ENCODE measurements at regions not wholly inside any gene's neighbourhood (a gene's known extent, or its start where the extent isn't known, plus 50 kb on each side); places are given as distances from the start of the nearest gene placed in this dataset.

GRCh38 chr7:73966062-73966940 lies 61.7 kb upstream of the ELN start:
- no peak for DNase-seq

DNA sequence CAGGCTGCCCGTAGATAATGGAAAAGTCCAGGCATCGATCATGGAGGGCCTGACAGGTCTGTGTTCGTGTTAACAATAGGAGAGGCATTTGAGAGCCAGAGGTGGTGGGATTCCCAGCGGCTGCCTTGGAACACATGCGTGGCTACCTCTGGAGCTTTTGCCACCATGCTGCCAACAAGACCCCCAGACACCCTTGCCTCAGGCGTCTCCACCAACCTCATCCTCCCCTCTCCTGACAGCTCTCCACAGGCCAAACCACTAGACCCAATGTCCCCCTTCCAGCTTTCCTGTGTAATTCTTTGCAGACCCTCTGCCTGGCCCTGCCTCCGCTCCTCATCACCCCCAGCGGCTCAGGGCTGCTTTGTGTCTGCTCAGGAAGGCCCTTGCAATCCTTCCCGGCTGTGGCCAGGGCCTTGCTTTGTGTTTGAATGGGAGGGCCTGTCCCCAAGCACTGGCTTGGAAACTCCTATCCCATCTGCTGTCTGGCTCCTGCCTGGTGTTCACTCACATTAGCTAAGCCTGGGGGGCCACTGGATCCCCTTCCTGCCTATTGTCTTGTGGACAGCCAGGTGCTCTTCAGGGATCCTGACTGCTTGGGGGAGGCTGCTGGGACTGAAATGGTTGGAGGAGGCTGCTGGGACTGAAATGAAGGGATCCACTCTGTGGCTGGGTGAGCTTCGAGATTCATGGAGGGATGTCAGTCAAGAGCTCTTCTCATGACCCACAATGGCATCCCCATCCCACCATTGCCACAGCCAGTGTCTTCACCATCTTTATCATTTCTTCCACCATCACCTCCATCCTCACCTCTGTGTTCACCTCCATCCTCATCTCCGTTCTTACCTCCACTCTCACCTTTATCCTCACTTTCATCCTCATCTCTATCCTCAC lies 60.8 kb upstream of the ELN start:
- no peak for DNase-seq

GRCh38 chr7:73967832-73968290 lies 60.1 kb upstream of the ELN start:
- DNase-seq, result no peak

DNA sequence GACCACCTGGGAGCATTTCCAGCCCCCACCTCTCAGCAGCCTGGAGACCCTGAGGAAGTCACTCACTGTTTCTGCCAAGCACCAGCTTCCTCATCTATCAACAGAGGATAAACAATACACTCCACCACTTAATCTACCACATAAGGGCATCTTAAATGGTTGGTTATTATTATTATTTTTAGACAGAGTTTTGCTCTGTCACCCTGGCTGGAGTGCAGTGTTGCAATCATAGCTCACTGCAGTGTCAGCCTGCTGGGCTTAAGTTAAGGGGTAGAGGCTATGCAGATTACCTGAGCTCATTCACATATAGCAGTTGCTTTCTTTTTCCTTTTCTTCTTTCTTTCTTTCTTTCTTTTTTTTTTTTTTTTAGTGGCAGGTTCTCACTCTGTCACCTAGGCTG lies 59.5 kb upstream of the ELN start:
- peak; percentile 35 for DNase-seq

DNA sequence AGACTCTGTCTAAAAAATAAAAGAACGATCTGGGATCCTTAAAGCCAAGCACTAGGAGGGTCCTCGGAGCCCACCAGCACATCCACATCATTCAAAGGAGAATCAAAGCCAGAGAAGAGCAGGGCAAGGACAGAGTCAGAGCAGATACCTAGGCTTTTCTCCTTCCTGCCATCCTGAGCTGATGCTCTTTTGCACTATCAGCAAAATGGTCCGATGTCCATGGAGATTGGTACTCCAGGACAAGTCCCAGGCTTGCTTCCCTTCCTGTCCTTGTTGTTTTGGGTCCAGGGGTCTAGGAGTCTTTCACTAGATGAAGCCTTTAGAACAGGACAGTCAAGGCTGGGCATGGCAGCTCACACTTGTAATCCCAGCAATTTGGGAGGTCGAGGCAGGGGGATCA lies 58.0 kb upstream of the ELN start:
- DNase-seq, result no peak

DNA sequence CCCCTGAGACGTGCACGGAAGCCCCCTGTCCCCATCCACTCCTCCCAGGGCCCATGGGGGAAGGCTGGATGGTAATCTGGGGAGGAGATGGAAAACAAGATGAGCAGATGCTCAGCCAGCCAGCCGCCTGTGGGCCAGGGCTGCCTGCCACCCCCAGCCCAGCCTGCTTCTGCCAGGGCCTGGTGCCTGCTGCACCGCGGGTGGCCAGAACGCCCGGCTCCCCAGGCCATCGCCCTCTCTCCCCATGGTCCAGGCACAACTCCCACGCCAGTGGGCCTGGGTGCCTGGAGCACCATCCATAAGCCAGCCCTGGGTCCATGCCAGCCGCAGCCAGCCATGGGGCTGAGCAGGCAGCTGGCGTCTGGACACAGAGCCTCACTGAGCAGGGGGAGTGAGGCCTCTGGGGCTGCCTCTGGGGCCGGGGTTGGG lies 57.2 kb upstream of the ELN start:
- no peak for DNase-seq

DNA sequence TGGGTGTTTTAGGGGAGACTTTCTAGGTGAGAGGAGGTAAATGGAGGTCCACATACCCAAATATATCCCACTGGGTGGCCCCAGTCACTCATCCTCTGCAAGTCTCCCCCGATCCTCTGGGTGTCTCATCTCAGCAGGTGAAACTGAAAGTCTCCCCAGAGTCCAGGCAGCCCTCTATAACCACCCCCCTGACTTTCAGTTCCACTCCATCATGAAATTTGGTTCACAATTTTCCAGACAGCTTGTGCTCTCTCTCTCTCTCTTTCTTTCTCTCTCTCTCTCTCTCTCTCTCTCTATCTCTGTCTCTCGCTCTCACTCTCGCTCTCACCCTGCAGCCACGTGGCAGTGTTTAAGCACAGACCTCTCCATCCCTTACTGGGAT lies 56.7 kb upstream of the ELN start:
- peak; percentile 65 for DNase-seq

GRCh38 chr7:73971704-73972341 lies 56.1 kb upstream of the ELN start:
- DNase-seq, result no peak

GRCh38 chr7:73972614-73973013 lies 55.4 kb upstream of the ELN start:
- DNase-seq, result no peak

DNA sequence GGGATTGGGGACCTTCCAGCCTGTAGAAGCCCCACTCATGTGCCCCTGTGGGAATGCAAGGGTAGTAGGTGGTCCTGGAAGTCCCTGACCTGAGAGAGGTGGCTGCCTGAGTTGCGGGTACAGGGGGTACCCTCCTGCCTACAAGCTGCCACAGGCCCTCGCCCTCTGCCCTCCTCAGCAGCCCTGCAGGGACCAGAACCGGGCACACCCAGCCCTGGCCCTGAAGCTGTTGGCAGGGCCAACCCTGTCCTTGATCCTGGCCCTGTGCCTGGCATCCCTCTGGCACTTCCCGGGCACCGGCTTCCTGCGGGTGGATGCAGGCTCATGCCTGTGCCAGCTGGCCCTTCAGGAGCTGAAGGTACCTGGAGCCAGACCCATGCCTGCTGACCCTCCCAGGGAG lies 54.9 kb upstream of the ELN start:
- DNase-seq, result no peak

GRCh38 chr7:73974101-73974947 lies 53.6 kb upstream of the ELN start:
- DNase-seq, result no peak

GRCh38 chr7:73974948-73975926 lies 52.7 kb upstream of the ELN start:
- no peak for DNase-seq

DNA sequence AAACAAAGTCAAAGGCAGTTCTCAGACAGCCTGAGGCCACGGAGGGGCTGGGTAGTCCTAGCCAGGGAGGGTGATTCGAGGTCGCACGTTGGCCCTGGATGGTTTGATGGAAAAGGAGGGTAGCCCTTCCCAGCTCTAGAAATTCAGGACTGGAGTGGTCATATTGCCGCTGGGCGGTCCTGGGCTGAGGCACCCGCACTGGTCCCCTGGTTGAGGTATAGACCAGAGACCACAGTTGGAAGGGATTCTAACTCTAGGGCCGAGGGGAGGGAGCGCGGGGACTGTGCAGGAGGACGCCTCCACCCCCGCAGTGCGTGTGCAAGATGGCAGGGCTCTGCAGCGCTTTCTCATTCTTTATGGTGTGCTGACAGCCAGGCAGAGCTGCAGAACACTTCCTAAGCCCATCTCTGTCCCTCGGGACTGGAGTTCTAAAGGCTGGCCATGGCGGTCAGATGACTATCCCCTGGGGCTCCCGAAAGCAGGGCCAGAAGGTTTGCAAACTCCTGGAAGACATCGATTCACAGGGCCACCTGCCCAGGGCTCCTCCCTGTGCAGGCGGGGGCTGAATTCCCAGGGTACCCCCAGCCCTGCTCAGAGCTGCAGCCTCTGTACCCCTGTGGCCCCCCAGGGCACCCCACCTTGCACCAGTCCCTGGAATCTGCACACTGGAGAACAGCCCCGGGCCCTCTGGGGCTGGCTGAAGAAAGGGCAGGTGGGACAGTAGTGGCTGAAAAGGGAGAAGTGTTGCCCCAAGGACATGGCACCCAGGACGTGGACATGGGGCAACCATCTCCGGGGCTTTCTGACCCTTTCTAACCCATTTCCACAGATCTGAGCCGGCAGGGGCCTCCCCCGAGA lies 51.0 kb upstream of the ELN start:
- no peak for DNase-seq

DNA sequence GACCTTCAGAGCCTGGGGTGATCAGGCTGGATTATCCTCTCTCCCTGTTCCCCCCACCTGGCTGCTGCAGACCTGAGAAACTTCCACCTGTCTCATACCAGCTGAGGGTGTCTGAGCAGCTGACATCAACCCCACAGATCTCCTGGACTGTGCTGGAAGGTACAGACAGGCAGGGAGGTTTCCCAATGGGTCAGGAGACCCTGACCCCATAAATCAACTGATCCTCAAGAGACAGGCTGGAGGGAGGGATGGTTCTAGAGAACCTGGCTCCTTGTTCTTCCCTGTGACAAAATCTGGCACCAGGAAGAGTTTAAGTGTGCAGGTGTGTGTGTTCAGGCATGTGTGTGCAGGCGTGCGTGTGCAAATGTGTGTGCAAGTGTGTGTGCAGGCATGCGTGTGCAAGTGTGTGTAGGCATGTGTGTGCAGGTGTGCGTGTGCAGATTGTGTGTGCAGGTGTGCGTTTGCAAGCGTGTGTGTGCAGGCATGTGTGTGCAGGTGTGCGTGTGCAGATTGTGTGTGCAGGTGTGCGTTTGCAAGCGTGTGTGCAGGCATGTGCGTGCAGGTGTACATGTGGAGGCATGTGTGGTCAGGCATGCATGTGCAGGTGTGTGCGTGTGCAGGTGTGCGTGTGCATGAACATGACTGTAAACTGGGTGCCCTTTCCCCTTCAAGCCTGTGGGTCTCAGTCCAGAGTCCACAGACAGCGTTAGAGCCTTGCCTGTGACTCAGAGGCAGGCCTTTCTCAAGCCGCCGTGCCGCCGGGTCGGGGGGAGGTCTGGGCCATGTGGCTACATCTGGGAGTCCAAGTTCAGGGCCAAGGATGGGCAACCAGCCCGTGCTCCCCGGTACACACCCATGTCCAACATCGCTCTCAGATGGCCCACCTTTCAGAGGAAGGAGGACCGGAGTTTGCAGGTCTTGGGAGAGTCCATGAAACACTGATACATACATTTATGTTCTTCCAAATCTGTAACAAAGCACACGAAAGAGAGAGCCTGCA lies 50.1 kb upstream of the ELN start:
- no peak for DNase-seq
